Astrocyte of the hippocampus (primary cell): ENCODE measurements at regions not wholly inside any gene's neighbourhood (a gene's known extent, or its start where the extent isn't known, plus 50 kb on each side); places are given as distances from the start of the nearest gene placed in this dataset.
A peak's percentile ranks its signal among the peaks of the same experiment; 100 is the strongest.

Experiments
- DNase-seq: peaks from one replicate; pipeline ENCODE4 v3.0.0; 2011; ENCODE audit warnings: low read depth, low spot score

GRCh38 chr1:181386340-181386739, 97.0 kb upstream of the CACNA1E start:
- no peak for DNase-seq

- no peak for DNase-seq
These were observed 96.4 kb upstream of the CACNA1E start for GRCh38 chr1:181386951-181387350.

DNA sequence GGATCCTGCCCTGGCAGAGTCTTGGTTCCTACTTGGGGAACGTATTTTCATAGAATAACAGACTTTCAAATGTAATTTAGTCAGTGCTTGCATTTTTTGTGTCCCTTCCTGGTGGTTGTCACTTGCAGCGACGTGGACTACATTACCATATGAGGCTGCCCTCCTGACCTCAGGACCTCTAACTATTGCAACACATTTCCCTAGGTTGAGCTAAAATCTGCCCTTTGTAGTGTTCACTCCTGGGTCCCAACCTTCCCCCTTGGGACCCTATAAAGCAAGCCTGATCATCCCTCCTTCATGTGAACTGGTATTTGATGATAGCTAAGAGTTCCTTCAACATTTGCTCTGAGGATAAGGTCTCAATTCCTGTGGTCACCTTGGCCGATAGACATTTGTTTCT, 95.6 kb upstream of the CACNA1E start:
- no peak for DNase-seq

- DNase-seq = no peak
These were observed 92.8 kb upstream of the CACNA1E start for GRCh38 chr1:181390410-181391077.

DNA sequence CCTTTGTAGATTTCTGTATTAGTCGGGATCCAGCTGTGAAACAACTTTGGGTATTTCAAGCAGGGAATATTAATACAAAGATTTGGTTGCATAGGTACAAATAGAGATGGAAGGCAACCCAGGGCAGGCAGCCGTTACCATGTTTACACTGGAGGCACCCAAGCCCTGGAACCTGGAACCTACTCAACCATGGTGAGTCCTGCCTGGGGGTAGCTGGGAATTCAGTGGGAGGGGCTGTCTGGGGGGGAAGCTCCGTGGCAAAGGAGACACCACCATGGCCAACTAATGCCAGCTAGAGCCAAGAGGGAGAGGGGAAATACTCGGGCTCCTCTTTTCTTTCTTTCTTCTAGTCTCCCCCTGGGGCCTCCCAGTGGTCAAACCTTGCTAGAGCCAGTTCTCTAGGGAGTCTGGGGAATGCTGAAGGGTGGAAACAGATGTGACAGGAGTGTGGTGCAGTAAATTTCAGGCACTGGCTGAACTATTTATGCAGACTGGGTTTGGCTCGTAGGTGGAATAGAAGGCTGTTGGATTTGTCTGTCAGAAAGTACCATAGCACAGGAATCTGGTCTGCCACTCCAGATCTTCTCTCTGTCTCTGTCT, 91.9 kb upstream of the CACNA1E start:
- DNase-seq = no peak

DNA sequence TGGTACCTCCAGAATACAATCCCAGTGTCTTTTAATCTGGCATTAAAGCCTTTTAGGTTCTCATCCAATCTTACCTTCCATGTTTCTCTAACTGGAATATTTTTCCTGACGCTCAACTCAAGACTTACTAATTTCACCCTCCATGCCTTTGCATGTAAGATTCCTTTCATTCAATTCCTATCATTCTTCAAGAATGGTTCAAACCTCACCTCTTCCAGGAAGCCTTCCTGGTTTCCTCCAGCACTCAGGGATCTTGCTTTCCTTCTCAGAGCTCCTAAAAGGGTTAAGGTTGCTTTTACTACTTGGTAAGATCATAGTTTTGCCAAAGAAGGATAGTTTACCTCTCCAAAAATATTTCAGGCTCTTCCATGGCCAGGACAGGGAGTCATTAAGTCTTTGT, 91.2 kb upstream of the CACNA1E start:
- no peak for DNase-seq

DNA sequence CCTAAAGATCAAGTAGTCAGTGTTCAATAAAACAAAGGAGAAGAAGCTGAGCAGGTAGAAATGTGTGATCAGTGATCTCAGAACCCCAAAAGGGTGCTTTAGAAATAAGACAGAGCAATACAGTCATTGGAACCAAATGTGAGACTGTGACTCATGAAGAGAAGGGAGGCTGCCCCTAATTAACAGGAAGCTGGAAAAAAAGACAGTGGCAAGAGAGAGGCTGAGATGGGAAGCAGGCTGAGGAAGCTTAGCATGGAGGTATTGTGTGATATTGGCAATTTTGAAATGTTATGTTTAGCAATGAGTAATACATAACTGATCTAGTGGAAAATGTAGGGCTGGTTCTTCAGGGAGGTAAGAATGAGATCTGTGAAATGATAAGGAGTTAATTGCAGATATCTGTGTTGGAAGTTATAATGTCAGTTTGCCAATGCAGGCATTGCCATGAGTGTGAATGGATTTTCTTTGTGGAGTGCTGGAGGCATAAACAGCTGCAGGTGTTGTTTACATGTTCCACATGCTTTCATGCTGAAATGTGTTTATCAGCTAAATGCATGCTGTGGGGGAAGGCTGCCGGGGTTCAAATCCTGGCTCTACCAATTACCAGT, 90.6 kb upstream of the CACNA1E start:
- no peak for DNase-seq

- no peak for DNase-seq
These were observed 88.6 kb upstream of the CACNA1E start for GRCh38 chr1:181394766-181395165.

GRCh38 chr1:181396171-181396670, 87.1 kb upstream of the CACNA1E start:
- DNase-seq = no peak

- no peak for DNase-seq
These were observed 86.5 kb upstream of the CACNA1E start for GRCh38 chr1:181396811-181397210.

DNA sequence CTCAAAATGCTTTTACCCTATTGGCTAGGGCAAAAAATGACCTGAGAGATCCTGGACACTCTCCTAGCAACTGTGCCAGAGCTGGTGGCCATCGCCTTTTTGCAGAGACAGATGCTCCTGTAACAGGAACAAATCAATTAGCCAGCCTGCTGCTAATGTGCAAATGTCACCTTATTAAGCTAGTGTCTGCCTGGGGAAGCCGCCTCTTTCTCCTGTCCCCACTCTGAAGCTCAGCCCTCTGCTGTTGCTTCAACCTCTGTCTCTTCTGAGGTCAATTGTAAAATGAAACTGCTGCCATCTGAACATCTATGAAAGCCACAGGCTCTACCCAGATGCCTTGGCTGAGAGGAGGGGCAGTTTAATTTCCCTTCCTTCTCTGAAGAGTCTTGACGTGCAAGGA, 85.5 kb upstream of the CACNA1E start:
- no peak for DNase-seq

DNA sequence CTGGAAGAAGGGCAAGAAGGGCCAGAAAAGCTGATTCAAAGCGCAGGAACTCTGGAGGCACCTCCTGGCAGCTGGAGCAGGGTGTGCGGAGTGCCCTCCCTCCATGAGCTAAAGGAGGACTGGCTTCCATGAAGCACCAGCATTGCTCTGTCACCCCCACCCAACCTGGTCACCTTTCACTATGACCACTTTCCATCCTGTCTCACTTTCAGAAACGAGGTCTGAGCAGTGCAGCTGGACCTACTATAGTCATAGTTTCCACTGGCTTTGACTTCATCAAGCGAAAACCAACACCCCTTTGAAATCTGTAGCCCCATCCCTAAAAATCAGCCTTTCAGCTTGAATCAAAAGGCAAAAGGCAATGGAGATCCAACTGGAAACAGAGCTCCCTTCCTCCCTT, 84.8 kb upstream of the CACNA1E start:
- no peak for DNase-seq

- no peak for DNase-seq
These were observed 77.7 kb upstream of the CACNA1E start for GRCh38 chr1:181405584-181405983.

- peak; percentile 50 for DNase-seq
These were observed 76.3 kb upstream of the CACNA1E start for GRCh38 chr1:181406989-181407388.

GRCh38 chr1:181409981-181410380, 73.3 kb upstream of the CACNA1E start:
- no peak for DNase-seq

GRCh38 chr1:181412746-181413145, 70.6 kb upstream of the CACNA1E start:
- no peak for DNase-seq

GRCh38 chr1:181413195-181413815, 70.0 kb upstream of the CACNA1E start:
- DNase-seq = no peak

DNA sequence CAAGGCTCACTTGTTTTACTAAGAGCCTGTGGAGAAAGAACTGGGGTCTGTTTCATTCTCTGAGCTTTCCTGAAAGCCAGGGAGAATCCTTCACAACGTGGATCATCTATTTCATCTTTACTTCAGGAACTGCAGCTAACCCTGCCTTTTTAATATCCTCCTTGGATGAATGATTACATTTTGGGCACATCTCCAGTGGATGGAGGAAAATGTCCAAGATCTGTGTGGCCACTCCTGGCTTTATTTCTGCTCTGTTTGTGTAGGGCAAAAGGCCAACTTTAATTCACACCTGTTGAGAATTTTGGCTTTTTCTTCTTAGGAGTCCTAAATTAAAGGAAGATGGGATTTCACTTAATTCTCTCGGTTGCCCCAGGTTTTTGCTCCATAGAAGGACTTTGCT, 69.5 kb upstream of the CACNA1E start:
- DNase-seq = no peak

GRCh38 chr1:181416268-181416860, 67.0 kb upstream of the CACNA1E start:
- DNase-seq = no peak

- DNase-seq = no peak
These were observed 65.4 kb upstream of the CACNA1E start for GRCh38 chr1:181417915-181418314.

- peak; percentile 62 for DNase-seq
These were observed 59.9 kb upstream of the CACNA1E start for GRCh38 chr1:181423301-181423918.
